OCI-LY3 (cell line): ENCODE measurements at regions not wholly inside any gene's neighbourhood (a gene's known extent, or its start where the extent isn't known, plus 50 kb on each side); places are given as distances from the start of the nearest gene placed in this dataset.

ENCODE experiments used
- H2AFZ ChIP-seq: fragments of 200-600, 300-600 bp; shearing (Covaris generic); 2 replicates; pipeline ENCODE4 v1.6.0; 2014; ENCODE audit warnings: antibody characterized with exemption, low read depth, low read length
- H3K27ac ChIP-seq: fragments of 200-600, 300-600 bp; sonication (generic); 2 replicates; pipeline ENCODE4 v1.5.1; 2014; ENCODE audit warnings: mild to moderate bottlenecking, low read length, moderate library complexity, mixed read lengths
- H3K27me3 ChIP-seq: fragments of 200-600, 300-600 bp; sonication (generic); 2 replicates; pipeline ENCODE4 v1.6.1; 2014; ENCODE audit warnings: low read depth, low read length, mixed read lengths
- H3K36me3 ChIP-seq: fragments of 200-600, 300-600 bp; sonication (generic); replicated peaks from 2 replicates; pipeline ENCODE3; 2014; ENCODE audit warnings: low read depth, low read length, mixed read lengths
- H3K4me1 ChIP-seq: fragments of 300-600, 200-600 bp; sonication (generic); 2 replicates; pipeline ENCODE4 v1.6.1; 2014; ENCODE audit warnings: low read length, mixed read lengths
- H3K4me2 ChIP-seq: fragments of 200-600, 300-600 bp; sonication (generic); 2 replicates; pipeline ENCODE4 v1.6.1; 2014; ENCODE audit warnings: low read length, mixed read lengths
- H3K4me3 ChIP-seq: fragments of 300-600, 200-600 bp; sonication (generic); 2 replicates; pipeline ENCODE4 v1.5.1; 2014; ENCODE audit warnings: antibody characterized with exemption, mild to moderate bottlenecking, low read length, moderate library complexity
- H3K79me2 ChIP-seq: fragments of 300-600, 200-600 bp; shearing (Covaris generic); 2 replicates; pipeline ENCODE4 v1.6.1; 2014; ENCODE audit warnings: mild to moderate bottlenecking, low read length, mixed read lengths
- H3K9ac ChIP-seq: fragments of 300-600, 200-600 bp; shearing (Covaris generic); 2 replicates; pipeline ENCODE4 v1.6.0; 2014; ENCODE audit warnings: mild to moderate bottlenecking, low read length, moderate library complexity
- H3K9me3 ChIP-seq: fragments of 200-600, 300-600 bp; shearing (Covaris generic); 2 replicates; pipeline ENCODE4 v1.6.1; 2014; ENCODE audit warnings: low read length, mixed read lengths; ENCODE audit not compliant: insufficient read depth
- H4K20me1 ChIP-seq: fragments of 200-600, 300-600 bp; sonication (generic); 2 replicates; pipeline ENCODE4 v1.6.1; 2016; ENCODE audit warnings: low read length, mixed read lengths; ENCODE audit not compliant: insufficient read depth
- EZH2phosphoT487 ChIP-seq: fragments of 200-600 bp; shearing (Covaris generic); IDR thresholded peaks from 2 replicates; pipeline ENCODE4 v1.6.1; 2018; ENCODE audit warnings: antibody characterized with exemption, mixed run types, low read depth
- TF ChIP-seq, protein P1 (sequence below): fragments of 200-600, 300-600 bp; sonication (generic); IDR thresholded peaks from 2 replicates; pipeline ENCODE4 v1.5.1; 2014; ENCODE audit warnings: antibody characterized with exemption, low read length, low read depth

DNA sequence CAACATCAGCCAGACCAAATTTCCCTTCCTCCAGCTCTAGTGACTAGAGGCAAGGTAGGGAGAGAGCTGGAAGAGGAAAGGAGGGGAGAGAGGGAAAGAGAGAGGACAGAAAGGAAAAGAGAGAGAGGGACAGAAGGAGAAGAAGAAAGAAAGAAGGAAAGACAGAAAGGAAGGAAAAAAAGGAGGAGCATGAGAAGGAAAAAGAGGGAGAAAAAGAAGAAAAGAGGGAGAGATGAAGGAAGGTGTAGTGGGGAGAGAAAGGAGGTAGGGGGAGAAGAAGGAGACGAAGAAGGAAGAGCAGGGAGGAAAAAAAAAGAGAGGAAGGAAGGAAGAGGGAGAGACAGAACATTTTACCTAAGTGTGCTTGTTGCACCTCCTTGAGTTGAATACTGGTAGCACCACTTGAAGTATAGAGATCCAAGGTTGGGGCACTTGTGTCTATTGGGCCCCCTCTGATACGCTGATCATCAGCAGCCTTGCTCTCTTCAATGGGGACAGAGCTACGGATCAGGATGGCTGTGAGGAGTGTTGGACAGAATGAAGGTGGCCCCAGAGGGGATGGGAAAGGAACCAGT is 232.5 kb downstream of the SUDS3 start:
- Histone ChIP-seq H3K9me3 (no peaks in the 10 kb centered on the region), H3K36me3 (no peaks in the 10 kb centered on the region), H3K4me1 (no peaks in the 10 kb centered on the region), H3K79me2 (no peaks in the 10 kb centered on the region), H3K4me2 (no peak overlapping the region), H3K27ac (no peak overlapping the region), H2AFZ (no peak overlapping the region), H3K9ac (no peak overlapping the region), H4K20me1 (no peaks in the 10 kb centered on the region), H3K27me3 (no peaks in the 10 kb centered on the region), H3K4me3 (no peak overlapping the region)
- TF ChIP-seq EZH2phosphoT487, result no peak
- TF ChIP-seq, protein P1, sequence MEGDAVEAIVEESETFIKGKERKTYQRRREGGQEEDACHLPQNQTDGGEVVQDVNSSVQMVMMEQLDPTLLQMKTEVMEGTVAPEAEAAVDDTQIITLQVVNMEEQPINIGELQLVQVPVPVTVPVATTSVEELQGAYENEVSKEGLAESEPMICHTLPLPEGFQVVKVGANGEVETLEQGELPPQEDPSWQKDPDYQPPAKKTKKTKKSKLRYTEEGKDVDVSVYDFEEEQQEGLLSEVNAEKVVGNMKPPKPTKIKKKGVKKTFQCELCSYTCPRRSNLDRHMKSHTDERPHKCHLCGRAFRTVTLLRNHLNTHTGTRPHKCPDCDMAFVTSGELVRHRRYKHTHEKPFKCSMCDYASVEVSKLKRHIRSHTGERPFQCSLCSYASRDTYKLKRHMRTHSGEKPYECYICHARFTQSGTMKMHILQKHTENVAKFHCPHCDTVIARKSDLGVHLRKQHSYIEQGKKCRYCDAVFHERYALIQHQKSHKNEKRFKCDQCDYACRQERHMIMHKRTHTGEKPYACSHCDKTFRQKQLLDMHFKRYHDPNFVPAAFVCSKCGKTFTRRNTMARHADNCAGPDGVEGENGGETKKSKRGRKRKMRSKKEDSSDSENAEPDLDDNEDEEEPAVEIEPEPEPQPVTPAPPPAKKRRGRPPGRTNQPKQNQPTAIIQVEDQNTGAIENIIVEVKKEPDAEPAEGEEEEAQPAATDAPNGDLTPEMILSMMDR, result no peak

DNA sequence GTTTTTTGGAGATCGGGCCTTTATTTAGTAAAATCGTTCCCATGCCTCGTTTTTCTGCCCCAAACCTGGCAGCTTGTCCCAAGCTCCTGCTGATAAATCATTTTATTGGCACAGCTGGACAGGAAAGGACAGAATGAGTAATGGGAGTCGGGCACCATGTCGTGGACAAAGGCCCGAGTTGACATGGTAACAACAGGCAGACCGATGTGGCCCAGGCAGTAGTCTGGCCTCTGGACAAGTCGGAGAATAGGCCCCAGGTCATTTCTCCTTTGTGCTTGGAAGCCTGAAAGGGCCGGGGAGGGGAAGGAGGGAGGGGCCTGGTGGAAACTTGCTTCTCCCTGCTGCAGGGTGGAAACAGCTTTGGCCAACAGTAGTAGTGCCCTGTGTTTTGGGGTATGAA is 234.9 kb downstream of the SUDS3 start:
- Histone ChIP-seq H3K4me2 (no peak overlapping the region), H3K27ac (no peak overlapping the region), H4K20me1 (no peaks in the 10 kb centered on the region), H3K27me3 (no peaks in the 10 kb centered on the region), H3K4me3 (no peak overlapping the region), H3K79me2 (no peaks in the 10 kb centered on the region), H3K9ac (no peak overlapping the region), H3K9me3 (no peaks in the 10 kb centered on the region), H2AFZ (no peak overlapping the region), H3K4me1 (no peaks in the 10 kb centered on the region), H3K36me3 (no peaks in the 10 kb centered on the region)
- TF ChIP-seq EZH2phosphoT487, result no peak
- TF ChIP-seq, protein P1, result no peak

DNA sequence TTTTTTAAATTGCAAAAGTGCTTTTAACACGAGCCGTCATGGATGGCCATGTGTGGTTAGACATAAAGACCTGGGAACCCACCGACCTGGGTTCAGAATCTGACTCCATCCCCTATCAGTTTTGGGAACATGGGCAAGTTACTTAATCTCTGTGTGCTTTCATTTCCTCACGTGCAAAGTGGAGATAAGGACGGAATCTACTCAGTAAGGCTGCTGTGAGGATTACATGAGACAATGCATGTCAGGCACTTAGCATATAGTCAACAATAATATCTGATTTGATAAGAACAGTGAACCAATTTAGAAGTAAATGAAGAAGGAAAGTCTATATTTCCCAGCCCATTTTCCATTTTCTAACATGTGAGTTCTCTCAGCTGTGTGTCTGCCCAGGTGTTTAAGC is 235.4 kb downstream of the SUDS3 start:
- Histone ChIP-seq H3K79me2 (no peaks in the 10 kb centered on the region), H2AFZ (no peak overlapping the region), H3K9ac (no peak overlapping the region), H3K27ac (no peak overlapping the region), H3K4me3 (no peak overlapping the region), H3K36me3 (no peaks in the 10 kb centered on the region), H4K20me1 (no peaks in the 10 kb centered on the region), H3K4me1 (no peaks in the 10 kb centered on the region), H3K9me3 (no peaks in the 10 kb centered on the region), H3K27me3 (no peaks in the 10 kb centered on the region), H3K4me2 (no peak overlapping the region)
- TF ChIP-seq, protein P1, result no peak
- no peak for TF ChIP-seq EZH2phosphoT487

DNA sequence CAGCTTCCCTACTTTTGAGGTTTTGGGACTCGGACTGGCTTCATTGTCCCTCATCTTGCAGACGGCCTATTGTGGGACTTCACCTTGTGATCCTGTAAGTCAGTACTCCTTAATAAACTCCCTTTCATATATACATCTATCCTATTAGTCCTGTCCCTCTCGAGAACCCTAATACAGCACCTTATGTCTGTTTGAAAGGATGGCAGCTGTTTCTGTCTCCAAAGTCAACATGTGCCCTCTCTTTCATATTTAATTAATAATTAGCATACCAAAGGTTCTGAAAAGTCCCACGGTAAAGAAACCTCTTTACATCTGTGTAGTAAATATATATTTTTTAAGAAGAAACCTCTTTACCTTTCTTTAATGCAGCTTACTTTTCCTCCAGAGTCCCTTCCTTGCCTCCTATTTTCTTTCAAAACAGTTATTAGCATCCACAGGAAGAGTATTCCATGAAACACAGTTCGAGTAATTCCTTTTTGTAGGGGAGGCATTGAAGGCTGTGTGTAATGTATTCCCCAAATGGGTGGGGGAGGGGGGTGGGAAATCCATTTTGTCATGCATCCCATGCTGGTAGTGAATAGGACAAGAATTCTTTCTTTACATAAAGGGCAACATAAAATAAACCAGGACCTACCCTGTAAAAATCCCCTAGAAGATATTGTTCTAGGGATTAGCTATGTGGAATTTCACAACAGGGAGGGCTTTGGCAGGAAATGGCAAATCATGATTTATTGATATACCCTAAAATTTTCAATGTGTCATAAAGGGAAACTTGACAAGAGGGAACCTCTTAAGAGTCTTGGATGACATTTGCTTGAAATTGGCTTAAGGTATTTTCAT is 241.5 kb downstream of the SUDS3 start:
- Histone ChIP-seq H3K4me1 (no peaks in the 10 kb centered on the region), H2AFZ (no peak overlapping the region), H3K27me3 (no peaks in the 10 kb centered on the region), H4K20me1 (no peaks in the 10 kb centered on the region), H3K27ac (no peak overlapping the region), H3K4me3 (no peak overlapping the region), H3K9ac (no peak overlapping the region), H3K4me2 (no peak overlapping the region), H3K9me3 (no peaks in the 10 kb centered on the region), H3K36me3 (no peaks in the 10 kb centered on the region), H3K79me2 (no peaks in the 10 kb centered on the region)
- TF ChIP-seq EZH2phosphoT487, result no peak
- TF ChIP-seq, protein P1, result no peak
